ENCODE measurements at regions not wholly inside any gene's neighbourhood (a gene's known extent, or its start where the extent isn't known, plus 50 kb on each side); places are given as distances from the start of the nearest gene placed in this dataset.

GRCh38 chr5:129199308-129199707 is 104.8 kb downstream of the ISOC1 start:
- H3K9me3 ChIP-seq (replicated peaks; ENCODE audit: control insufficient read depth, insufficient read depth, low read length) = no peaks in the 10 kb centered on the region
- no peaks in the 10 kb centered on the region for H3K9me1 ChIP-seq (replicated peaks; ENCODE audit: control insufficient read depth, extremely low read depth, insufficient read depth, low read length)
- no peak overlapping the region for H3K4me3 ChIP-seq (replicated peaks in 1 of 3; ENCODE audit: insufficient read depth in 1 of 3, low read depth in 1 of 3, low read length in 3 of 3)
- no peaks in the 10 kb centered on the region for H3K27me3 ChIP-seq (ENCODE audit: control insufficient read depth in 2 of 2, insufficient read depth in 2 of 2, low read length in 2 of 2)
- H3K79me2 ChIP-seq (ENCODE audit: control insufficient read depth, insufficient read depth, low read length) = no peaks in the 10 kb centered on the region
- CTCF ChIA-PET = no interaction called here
- POLR2A ChIA-PET = no interaction called here
- no peaks in the 10 kb centered on the region for H3K4me1 ChIP-seq (ENCODE audit: control insufficient read depth, extremely low read depth, insufficient read depth, low read length)
- dilution Hi-C loops (cut with MboI; ENCODE audit: extremely low pct_ligation_motif_present, low sequenced_read_pairs) (no loop called here), intact Hi-C loops (cut with micrococcal nuclease) (no loop called here)
- no peak overlapping the region for H3K4me2 ChIP-seq (ENCODE audit: insufficient read depth, low read length)
- BruUV-seq (replicated peaks) = no TSS peak
- no peak overlapping the region for H2AFZ ChIP-seq (ENCODE audit: low read depth, low read length)
- no peaks in the 10 kb centered on the region for H4K20me1 ChIP-seq (replicated peaks; ENCODE audit: control insufficient read depth, extremely low read depth, insufficient read depth, low read length)
- no peak for FAIRE-seq
- TF ChIP-seq, protein P1, sequence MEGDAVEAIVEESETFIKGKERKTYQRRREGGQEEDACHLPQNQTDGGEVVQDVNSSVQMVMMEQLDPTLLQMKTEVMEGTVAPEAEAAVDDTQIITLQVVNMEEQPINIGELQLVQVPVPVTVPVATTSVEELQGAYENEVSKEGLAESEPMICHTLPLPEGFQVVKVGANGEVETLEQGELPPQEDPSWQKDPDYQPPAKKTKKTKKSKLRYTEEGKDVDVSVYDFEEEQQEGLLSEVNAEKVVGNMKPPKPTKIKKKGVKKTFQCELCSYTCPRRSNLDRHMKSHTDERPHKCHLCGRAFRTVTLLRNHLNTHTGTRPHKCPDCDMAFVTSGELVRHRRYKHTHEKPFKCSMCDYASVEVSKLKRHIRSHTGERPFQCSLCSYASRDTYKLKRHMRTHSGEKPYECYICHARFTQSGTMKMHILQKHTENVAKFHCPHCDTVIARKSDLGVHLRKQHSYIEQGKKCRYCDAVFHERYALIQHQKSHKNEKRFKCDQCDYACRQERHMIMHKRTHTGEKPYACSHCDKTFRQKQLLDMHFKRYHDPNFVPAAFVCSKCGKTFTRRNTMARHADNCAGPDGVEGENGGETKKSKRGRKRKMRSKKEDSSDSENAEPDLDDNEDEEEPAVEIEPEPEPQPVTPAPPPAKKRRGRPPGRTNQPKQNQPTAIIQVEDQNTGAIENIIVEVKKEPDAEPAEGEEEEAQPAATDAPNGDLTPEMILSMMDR (IDR thresholded peaks at IDR 0.05; ENCODE audit: extremely low read depth in 1 of 2, insufficient read depth in 1 of 2, low read depth in 1 of 2, low read length in 2 of 2) = no peak
- TF ChIP-seq GATA2 (IDR thresholded peaks at IDR 0.05; ENCODE audit: insufficient read depth, insufficient read length, low read depth, low read length) (no peak), FOS (IDR thresholded peaks at IDR 0.05; ENCODE audit: borderline replicate concordance, insufficient read depth, low read length) (no peak), MYC (IDR thresholded peaks at IDR 0.05; ENCODE audit: low read depth, low read length) (no peak), EZH2 (IDR thresholded peaks at IDR 0.05; ENCODE audit: borderline replicate concordance, low read depth, low read length, severe bottlenecking) (no peak), MAX (IDR thresholded peaks at IDR 0.05; ENCODE audit: insufficient read depth, insufficient read length) (no peak), JUN (IDR thresholded peaks at IDR 0.05; ENCODE audit: borderline replicate concordance, insufficient read depth, insufficient read length, low read depth) (no peak)
- H3K36me3 ChIP-seq (ENCODE audit: control insufficient read depth in 2 of 2, extremely low read depth in 1 of 2, insufficient read depth in 2 of 2, low read length in 2 of 2) = no peaks in the 10 kb centered on the region
- no peak overlapping the region for H3K27ac ChIP-seq (ENCODE audit: insufficient read depth, low read depth, low read length)
- H3K9ac ChIP-seq (replicated peaks; ENCODE audit: extremely low read depth, insufficient read depth, low read length) = no peak overlapping the region
- DNase-seq (ENCODE audit: low read depth, low spot score) = no peak
